ENCODE measurements at regions not wholly inside any gene's neighbourhood (a gene's known extent, or its start where the extent isn't known, plus 50 kb on each side); places are given as distances from the start of the nearest gene placed in this dataset.

DNA sequence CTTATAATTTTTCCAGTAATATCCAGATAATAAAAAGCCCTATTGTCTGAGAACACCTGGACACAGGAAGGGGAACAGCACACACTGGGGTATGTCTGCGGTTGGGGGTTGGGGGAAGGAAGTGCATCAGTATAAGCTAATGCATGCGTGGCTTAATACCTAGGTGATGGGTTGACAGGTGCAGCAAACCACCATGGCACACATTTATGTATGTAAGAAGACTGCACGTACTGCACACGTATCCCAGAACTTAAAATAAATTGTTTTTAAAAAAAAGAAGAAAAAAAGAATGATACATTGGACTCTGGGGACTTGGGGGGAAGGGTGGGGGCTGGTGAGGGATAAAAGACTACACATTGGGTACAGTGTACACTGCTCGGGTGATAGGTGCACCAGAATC lies 144.9 kb upstream of the C1orf174 start:
- DNase-seq (ENCODE audit: low read depth in 2 of 2) = no peak

DNA sequence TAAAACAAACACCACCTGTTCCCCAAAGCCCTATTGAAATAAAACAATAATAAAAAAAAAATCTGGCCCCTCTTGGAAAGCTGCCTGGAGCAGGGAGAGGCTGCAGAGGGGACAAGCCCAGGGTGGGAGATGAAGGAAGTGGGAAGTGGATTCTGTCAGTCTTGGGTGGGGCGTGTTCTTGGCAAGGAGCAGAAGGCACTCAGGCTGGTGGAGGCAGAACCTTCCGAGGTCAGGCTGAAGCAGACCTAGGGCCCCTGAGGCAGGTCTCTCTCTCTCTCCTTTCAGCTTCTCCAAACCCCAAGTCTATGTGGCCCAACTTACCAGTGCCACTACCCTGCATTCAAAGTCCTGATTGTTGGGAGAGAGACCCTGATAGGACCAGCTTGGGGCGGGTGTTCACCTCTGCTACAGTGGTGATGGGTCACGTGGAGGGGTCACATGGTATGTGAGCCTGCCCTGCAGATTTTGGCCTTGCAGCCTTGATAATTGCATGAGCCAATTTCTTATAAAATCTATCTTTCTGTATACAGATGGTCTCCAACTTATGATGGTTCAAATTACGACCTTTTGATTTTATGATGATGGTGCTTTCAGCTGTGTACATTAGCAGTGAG lies 145.4 kb upstream of the C1orf174 start:
- DNase-seq (ENCODE audit: low read depth in 2 of 2) = no peak

DNA sequence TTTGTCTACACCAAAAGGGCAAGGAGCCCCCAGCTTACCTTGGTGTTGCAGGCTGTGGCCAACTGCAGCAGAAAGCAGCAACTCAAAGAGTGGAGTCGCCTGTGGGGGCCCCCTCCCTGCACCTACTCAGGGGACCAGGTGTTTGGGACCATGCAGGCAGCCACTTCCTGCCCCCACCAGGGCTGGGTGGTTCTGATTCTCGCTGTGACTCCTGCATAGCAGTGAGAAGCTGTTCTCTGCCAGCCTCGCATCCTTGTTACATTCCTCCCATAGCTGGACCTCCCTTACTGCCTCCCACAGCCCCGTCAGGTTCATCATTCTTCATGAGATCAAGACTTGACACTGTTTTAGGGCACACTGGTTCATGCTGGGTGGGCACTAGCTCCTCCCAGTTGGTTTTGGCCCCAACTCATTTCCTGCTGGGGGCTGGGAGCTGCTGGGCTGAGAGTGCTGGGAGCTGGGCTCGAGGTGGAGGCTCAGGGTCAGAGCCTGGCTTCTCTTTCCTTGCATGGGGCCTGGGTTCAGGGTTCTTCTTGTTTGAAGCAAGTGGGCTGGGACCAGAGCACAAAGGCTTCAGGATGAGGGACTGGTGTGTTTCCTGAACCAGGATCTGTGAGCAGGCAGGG lies 146.9 kb upstream of the C1orf174 start:
- DNase-seq (ENCODE audit: low read depth in 2 of 2) = no peak

DNA sequence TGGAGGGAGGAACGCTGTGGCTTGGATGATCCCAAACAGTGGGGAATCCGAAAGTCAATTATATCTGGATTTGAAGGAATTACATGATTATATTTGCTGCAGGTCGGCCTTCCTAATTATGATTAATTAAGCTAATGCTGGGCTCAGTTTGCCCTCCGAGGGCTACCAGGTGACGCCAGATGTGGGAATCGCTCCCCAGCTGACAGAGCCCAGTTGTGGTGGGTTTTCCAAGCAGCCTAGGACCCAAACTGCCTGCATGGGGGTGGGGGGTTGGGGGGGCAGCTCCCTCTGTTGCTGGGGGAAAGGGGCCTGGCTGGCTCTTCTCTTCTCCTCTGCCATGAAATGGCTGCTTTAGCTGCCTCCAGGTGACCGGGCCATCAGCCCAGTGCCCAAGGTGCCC lies 147.6 kb upstream of the C1orf174 start:
- DNase-seq (ENCODE audit: low read depth in 2 of 2) = no peak

DNA sequence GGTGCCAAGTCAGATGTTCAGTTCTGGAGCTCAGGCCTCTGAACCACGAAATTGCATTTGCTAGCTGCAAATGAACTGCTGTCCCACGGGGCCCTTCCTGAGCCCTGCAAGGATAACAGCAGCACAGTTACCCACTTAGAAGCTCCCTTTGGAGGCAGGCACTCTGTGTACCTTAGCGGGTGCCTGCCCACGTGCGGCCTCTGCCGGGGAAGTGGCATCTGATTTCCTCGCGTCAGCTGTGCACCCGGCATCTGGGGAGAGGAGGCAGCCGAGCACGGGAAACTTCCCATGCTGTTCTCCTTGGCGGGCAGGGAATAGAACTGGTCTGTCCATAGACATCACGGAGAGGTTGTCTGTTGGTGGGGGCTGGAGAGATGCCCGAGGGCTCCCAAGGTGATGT lies 148.0 kb upstream of the C1orf174 start:
- no peak for DNase-seq (ENCODE audit: low read depth in 2 of 2)

DNA sequence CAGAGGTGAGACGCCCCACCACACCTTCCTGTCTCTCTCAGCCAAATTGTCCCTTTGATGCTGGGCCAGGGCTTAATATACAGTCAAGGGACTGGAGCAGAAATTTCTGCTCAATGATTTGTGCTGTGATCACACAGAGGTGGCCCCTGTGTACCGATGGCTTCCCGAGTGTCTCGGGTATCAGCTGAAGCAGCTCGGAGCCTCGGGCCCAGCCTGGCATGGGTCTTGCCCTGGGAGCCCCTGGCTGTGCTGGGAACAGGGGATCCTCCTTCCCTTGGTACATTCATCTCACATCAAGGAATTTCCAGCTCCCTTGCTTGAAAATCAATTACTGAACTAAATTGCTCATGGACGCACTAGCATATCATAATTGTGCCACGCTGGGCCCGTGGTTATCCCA lies 148.8 kb upstream of the C1orf174 start:
- no peak for DNase-seq (ENCODE audit: low read depth in 2 of 2)

DNA sequence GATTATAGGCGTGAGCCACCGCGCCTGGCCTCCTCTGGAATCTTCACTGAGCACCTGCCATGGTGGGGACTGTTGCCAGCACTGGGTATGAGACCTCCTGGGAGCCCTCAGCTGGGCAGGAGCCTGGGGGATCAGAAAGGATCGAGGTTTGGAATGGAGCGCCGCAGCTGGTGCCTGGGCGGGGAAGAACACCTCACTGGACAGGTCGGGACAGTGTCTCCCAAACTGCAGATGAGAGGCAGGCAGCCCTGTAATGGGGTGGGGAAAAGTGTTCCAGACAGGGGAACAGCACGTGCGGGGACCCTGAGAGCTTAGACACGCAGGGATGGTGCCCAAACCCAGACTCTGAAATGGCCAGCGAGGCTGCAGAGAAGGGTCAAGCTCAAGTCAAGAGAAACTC lies 150.9 kb upstream of the C1orf174 start:
- no peak for DNase-seq (ENCODE audit: low read depth in 2 of 2)

DNA sequence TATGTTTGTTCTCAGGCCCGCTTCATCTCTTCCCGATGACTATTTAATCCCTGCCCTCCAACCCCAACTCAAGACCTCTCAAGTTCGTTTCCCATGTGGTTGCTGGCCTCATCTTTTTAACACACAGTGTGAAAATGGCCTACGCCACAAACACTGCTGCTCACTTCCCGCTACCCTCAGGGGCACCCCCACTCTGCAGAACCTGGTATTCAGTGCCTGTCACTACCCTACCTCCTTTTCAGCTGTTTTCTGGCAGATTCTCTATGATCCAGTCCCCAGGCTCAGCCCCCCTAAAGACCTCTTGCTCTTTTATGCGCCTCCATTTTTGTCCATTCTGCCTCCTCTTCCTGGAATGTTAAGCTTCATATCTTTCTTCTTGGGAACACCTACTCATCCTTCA lies 152.6 kb upstream of the C1orf174 start:
- DNase-seq (ENCODE audit: low read depth in 2 of 2) = no peak

DNA sequence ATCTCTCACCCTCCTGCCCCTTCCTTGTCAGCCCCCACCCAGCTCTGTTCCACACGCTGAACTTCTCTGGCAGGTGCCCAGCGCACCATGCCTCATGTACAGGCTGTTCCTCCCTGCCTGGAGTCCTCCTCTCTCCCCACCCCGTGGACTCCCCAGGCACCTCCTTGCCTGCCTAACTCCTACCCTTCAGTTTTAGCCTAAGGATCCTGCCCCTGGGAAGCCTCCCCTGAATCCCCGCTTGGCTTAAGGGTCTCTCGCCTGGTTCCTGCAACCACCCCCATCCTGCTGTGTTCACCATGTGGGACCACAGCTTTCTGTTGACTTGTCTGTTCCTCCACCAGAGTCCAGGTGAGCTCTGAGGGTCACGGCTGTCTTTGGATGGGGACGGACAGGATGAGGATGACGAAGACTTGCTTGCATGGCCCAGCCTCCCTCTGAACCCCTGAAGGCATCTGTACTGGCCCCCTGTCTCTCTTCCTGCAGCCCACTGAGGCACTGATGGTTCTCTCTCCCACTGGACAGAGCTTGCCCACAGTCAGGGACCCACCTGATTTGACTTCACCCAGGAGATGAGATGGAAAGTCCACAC lies 153.2 kb upstream of the C1orf174 start:
- no peak for DNase-seq (ENCODE audit: low read depth in 2 of 2)

DNA sequence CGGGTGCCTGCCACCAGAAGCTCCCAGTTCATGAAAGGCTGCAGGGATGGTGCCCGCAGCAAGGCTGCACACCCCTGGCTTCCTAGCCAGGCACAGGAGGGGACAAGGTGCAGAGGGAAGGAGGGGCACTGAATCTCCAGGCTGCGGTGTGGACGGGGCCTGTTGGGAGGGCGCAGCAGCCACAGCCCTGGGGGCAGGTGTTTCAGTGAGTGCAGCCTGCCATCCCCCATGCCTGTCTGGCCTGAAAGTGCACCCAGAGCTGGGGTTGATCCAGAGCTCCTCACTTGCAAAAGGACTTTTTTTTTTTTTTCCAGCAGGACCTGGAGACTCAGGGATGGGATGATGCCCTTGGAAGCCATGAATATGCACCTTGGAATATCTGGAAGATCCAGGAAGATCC lies 153.7 kb upstream of the C1orf174 start:
- DNase-seq (ENCODE audit: low read depth in 2 of 2) = no peak

DNA sequence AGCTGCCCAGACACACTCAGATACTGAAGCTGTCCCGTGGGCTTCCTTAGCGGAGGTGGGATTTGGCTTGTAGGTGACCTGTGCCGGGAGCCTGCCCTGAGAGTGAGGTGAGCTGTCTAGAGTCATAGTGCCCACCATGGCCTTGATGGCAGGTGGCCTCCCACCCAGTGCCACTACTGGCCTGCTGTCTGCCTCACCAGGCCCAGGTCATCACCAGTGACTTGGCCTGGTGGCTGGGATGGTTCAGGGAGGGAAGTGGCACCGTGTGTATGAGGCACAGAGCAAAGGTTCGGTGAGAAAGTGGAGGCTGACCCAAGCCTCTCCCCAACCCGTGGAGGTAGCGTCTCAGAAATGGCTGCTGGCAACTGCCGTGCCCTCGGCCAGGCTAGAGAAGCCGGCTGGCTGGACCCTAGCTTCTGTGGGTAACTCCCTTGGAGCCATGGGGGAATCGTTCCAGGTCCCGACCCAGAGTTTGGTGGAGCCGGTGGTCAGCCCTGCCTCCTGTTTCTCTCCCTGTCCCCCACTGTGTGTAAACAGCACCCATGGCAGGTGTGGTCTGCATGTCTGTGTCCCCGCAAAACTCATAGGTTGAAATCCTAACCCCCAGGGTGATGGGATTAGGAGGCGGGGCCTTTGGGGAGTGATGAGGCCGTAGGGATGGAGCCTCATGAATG lies 155.4 kb upstream of the C1orf174 start:
- no peak for DNase-seq (ENCODE audit: low read depth in 2 of 2)

DNA sequence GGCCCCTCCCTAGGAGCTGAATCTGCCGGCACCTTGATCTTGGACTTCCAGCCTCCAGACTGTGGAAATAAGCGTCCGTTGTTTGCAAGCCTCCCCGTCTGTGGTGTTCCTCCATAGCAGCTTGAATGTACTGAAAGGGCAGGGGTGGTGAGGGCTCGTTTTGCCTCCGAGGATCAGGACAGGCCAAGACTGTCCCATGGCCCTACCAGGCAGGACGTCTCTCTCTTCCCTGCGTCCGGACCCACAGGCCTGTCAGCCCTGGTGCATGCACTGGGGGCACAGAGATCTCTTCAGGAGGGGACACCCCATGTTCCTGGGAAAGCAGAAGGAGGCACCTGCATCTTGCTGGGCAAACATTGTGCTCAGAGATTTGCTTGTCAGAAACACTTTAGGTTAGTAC lies 156.3 kb upstream of the C1orf174 start:
- no peak for DNase-seq (ENCODE audit: low read depth in 2 of 2)

DNA sequence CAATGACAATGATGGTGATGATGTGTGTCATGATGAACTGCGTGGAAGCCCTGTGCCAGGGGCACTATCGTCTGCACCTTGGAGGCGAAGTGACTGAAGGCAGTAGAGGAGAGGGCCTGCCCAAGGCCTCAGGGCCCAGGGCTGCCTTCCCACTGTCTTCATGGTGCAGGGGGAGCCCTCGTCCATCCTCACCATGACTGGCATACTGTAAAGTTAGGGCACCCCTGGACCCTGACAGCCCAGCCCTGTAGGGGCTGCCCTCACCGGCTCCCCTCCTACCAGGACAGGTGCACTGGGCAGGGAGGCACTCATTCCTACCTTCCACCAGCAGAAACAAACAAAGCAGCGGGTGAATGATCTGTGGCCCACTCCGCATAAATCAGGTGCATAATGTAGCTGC lies 156.9 kb upstream of the C1orf174 start:
- no peak for DNase-seq (ENCODE audit: low read depth in 2 of 2)

DNA sequence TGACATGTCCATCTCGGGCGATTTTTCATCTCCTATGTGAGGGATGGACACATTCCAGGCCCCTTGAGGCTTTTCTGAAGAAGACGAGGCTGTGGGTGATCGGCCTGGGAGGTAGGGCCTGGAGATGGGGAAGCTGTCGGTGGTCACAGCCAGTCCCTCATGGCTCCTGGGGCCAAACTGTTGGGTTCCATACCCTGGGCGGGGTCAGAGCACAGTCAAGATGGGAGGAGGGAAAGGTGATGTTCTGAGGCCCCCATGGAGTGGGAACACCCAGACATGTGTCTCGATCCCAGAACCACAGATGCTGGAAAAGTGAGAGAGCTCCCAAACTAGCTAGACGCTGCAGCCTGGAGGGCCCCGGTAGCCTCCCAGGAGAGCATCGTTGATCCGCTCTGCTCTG lies 157.5 kb upstream of the C1orf174 start:
- no peak for DNase-seq (ENCODE audit: low read depth in 2 of 2)

DNA sequence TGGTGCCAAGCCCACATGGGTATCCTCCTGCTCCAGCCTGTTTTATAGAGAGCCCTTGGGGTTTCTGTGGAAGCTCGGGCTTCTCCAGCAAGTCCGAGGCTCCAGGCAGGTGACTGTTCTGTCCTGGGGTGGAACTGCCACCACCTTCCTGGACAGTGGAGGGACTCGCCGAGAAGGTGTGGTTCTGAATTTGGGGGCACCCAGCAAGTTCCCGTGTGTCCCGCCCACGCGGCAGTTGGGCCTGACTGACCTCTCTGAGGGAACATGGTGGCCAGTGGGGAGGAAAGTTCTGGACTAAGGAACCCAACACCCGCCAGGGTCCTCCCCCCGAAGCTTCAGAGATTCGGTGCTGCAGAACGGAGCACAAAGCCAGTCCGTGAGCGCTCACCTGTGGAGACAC lies 158.1 kb upstream of the C1orf174 start:
- no peak for DNase-seq (ENCODE audit: low read depth in 2 of 2)

DNA sequence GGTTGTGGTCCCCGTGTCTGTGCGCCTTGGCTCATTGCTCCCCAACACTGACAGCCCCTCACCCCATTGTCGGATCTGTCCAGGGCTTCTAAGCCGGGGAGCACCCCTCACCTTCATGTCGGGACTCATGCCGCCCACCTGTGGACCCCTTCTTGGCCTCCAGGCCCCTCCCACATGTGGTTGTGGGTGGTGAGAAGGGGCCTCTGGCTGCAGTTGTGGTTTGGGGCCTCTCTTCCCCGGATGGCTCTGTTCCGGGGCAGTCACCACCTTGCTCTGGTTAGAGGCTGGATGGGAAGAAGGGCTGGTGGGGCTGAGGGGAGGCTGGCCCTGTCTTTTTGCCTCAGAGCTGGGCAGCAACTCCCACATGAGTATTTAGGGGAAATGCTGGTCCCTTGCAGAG lies 158.6 kb upstream of the C1orf174 start:
- no peak for DNase-seq (ENCODE audit: low read depth in 2 of 2)

DNA sequence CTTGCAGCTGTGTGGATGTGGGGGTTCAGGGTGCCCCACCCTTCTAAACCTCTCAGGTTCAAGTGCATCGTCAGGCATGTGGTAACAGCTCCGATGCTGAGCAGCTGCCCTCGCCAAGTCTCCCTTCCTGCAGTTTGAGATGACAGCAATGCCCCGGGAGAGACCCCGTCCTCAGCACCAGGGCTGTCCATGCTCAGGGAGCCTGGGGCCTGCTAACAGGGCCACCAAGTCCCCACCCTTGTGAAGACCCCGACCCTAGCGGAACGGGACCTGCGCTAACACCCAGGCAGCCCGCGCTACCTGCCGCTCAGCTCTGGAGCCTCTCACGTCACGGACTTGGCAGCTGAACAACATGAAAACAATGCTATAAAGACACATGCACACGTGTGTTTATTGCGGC lies 159.2 kb upstream of the C1orf174 start:
- DNase-seq (ENCODE audit: low read depth in 2 of 2) = no peak

DNA sequence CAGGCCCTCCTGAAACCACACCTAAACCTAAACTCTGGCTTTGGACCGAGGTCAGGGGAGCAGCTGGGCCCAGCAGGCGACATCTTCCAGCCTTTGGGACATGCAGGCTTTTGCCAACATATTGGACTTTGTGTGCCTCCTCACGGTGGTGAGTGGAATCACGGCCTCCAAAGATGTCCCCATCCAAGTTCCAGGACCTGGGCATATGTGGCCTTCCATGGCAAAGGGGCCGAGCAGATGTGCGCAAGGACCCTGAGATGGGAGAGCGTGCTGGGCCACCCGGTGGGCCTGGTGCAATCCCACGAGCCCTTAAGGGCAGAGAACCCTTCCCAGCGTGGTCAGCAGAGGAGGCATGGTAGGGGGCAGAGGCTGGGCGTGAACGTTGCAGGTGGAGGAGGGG lies 160.8 kb upstream of the C1orf174 start:
- no peak for DNase-seq (ENCODE audit: low read depth in 2 of 2)

DNA sequence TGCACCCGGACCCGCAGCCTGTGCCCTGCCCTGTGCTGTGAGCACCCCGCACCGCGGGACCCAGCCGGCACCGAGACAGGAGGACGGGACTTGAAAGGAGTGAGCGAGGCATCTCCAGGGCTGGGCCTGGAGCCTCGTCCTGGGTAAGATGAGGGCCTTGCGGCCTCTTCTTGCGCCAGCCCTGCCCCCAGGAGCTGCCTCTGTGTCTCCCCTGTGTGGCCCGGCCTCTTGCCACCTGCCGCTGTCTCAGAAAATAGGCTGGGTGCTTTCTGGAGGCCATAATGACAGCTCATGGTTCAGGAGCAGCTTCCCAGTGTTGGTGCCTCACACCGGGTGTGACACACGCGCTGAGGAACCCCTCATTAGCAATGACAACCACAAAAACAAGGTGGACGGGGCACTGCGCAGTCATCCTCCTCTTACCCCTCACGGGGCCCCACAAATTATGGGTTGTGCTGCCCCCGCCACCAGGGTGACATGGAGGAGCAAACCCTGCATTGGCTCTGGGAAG lies 161.5 kb upstream of the C1orf174 start:
- no peak for DNase-seq (ENCODE audit: low read depth in 2 of 2)

DNA sequence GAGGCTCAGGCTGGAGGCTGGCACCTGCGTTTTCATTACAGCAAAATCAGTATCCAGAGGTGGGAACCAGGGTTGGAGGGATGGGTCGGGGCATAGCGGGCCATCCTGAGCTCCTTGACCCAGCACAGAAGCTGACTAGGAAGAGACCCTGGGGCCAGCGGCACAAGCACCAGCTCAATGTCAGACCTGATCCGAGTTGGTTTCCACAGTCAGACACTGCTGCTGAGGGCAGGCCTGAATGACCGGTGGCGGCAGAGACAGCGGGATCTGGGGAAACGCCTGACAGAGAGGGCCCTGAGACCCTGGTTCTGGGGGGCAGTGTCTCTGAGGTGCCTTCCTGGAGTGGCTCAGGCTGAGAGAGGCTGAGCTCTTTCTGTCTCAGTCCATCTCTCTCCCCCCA lies 162.0 kb upstream of the C1orf174 start:
- DNase-seq (ENCODE audit: low read depth in 2 of 2) = no peak

DNA sequence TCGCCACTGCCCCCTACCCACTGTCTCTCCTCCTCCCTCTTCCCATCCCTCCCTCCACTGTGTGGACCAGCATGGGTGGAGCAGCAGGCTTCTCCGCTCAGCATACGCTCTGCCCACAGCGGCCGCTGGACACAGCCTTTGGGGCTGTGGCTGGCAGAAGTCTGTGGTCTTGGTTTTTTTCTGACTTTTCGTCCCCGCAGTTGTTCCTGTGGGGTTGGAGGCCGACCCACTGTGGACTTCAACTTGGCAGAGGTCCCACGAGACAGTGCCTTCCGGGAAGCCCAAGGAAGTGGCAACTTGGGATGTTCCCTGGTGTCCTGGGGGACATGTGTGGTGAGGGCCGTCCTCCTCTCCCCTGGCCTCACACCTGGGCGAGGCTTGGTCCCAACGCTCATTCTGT lies 162.5 kb upstream of the C1orf174 start:
- DNase-seq (ENCODE audit: low read depth in 2 of 2) = no peak

DNA sequence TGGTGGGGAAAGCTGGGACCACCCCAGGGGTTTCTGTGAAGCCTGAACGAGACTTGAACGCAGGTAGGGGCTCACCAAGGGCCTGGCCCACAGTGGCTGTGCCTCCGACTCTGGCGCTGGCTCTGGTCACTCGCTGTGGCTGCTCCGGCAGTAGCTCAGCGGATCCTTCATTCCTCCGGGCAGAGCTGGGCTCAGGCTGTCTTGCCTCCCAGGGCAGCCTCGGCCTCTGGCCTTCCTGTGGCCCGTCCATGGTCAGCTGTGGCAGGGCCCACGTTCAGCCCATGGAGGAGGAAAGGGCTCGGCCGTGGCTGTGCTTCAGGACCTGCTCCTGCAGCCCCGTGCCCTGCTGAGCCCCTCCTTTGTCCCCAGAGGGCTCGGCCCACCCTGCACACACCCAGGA lies 162.9 kb upstream of the C1orf174 start:
- no peak for DNase-seq (ENCODE audit: low read depth in 2 of 2)

DNA sequence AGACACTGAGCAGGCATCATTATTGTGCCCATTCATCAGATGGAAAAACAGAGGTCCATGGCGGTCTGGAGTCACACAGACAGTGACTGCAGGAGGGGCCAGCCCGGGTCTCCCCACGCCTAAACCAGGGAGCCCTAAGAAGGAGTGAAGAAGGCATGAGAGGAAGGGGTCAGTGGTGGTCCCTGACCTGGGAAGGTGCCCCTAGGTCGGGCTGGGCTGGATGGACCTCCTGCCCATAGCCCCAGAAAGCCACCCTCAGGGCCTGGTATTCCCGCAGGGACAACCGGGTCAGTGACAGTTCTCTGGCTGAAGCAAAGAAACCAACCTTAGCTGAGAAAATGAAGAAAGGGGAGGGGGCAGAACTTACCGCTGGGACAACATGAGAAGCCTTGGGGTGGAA lies 163.4 kb upstream of the C1orf174 start:
- DNase-seq (ENCODE audit: low read depth in 2 of 2) = no peak
